ENCODE measurements at regions not wholly inside any gene's neighbourhood (a gene's known extent, or its start where the extent isn't known, plus 50 kb on each side); places are given as distances from the start of the nearest gene placed in this dataset.

DNA sequence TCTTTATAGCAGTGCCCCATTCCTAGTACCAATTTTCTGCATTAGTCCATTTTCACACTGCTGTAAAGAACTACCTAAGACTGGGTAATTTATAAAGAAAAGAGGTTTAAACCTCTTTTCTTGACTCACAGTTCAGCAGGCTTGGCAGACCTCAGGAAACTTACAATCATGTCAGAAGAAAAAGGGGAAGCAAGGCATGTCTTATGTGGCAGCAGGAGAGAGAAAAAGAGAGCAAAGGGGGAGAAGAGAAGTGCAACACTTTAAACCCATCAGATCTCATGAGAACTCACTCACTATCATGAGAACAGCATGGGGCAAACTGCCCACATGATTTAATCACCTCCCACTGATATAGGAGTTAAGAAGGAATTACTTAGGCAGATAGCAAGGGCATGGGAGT, 101.6 kb upstream of the PLEKHG7 start:
- Histone ChIP-seq H3K9me3 (ENCODE audit: low read depth, low read length) (no peaks in the 10 kb centered on the region), H3K27me3 (ENCODE audit: insufficient read depth, low read length) (no peaks in the 10 kb centered on the region), H2AFZ (ENCODE audit: low read length) (no peak overlapping the region), H3K4me1 (ENCODE audit: insufficient read depth, low read length) (peaks cover 40% of the 10 kb centered on the region), H4K20me1 (ENCODE audit: insufficient read depth, low read length) (no peaks in the 10 kb centered on the region), H3K4me2 (ENCODE audit: insufficient read depth, low read length) (no peak overlapping the region), H3K79me2 (ENCODE audit: insufficient read depth, low read length) (no peaks in the 10 kb centered on the region), H3K4me3 (ENCODE audit: insufficient read depth, low read length) (no peak overlapping the region), H3K36me3 (ENCODE audit: insufficient read depth, low read length) (no peaks in the 10 kb centered on the region), H3K27ac (ENCODE audit: low read depth, low read length) (no peak overlapping the region)
- TF ChIP-seq, protein P1, sequence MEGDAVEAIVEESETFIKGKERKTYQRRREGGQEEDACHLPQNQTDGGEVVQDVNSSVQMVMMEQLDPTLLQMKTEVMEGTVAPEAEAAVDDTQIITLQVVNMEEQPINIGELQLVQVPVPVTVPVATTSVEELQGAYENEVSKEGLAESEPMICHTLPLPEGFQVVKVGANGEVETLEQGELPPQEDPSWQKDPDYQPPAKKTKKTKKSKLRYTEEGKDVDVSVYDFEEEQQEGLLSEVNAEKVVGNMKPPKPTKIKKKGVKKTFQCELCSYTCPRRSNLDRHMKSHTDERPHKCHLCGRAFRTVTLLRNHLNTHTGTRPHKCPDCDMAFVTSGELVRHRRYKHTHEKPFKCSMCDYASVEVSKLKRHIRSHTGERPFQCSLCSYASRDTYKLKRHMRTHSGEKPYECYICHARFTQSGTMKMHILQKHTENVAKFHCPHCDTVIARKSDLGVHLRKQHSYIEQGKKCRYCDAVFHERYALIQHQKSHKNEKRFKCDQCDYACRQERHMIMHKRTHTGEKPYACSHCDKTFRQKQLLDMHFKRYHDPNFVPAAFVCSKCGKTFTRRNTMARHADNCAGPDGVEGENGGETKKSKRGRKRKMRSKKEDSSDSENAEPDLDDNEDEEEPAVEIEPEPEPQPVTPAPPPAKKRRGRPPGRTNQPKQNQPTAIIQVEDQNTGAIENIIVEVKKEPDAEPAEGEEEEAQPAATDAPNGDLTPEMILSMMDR (IDR thresholded peaks at IDR 0.05; ENCODE audit: extremely low read depth, low read depth, low read length) = no peak
- no peak for DNase-seq (ENCODE audit: insufficient read length, low spot score, missing footprints)

DNA sequence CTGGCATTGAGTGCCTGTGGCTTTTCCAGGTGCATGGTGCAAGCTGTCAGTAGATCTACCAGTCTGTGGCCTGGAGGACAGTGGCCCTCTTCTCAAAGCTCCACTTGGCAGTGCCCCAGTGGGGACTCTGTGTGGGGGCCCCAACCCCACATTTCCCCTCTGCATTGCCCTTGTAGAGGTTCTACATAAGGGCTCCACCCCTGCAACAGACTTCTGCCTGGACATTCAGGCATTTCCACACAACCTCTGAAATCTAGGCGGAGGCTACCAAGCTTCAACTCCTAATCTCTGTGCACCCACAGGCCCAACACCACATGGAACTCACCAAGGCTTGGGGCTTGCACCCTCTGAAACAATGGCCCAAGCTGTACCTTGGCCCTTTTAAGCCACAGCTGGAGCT, 102.7 kb upstream of the PLEKHG7 start:
- Histone ChIP-seq H3K4me1 (ENCODE audit: insufficient read depth, low read length) (peaks cover 35% of the 10 kb centered on the region), H3K9me3 (ENCODE audit: low read depth, low read length) (no peaks in the 10 kb centered on the region), H3K27me3 (ENCODE audit: insufficient read depth, low read length) (no peaks in the 10 kb centered on the region), H4K20me1 (ENCODE audit: insufficient read depth, low read length) (no peaks in the 10 kb centered on the region), H3K4me3 (ENCODE audit: insufficient read depth, low read length) (no peak overlapping the region), H2AFZ (ENCODE audit: low read length) (no peak overlapping the region), H3K79me2 (ENCODE audit: insufficient read depth, low read length) (no peaks in the 10 kb centered on the region), H3K4me2 (ENCODE audit: insufficient read depth, low read length) (no peak overlapping the region), H3K27ac (ENCODE audit: low read depth, low read length) (no peak overlapping the region), H3K36me3 (ENCODE audit: insufficient read depth, low read length) (no peaks in the 10 kb centered on the region)
- no peak for DNase-seq (ENCODE audit: insufficient read length, low spot score, missing footprints)
- TF ChIP-seq, protein P1 (IDR thresholded peaks at IDR 0.05; ENCODE audit: extremely low read depth, low read depth, low read length) = no peak

DNA sequence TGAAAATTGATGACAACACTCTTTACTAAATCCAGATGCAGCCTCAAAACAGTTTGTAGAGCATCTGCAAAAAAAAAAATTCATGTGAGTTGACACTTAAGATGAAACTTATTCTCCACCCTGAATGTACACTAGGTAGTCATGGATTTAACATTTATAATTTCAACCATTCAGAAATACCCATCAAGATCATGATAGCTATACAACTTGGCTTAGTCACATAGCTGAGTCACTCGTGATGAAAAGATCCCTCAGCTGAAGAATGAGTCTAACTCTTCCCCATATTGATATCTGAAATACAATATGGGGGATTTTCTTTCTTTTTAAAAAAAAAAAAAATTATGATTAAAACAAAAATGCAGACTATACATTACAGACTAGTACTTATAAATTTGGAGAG, 104.8 kb upstream of the PLEKHG7 start:
- TF ChIP-seq, protein P1 (IDR thresholded peaks at IDR 0.05; ENCODE audit: extremely low read depth, low read depth, low read length) = no peak
- H3K9me3 ChIP-seq (ENCODE audit: low read depth, low read length) = no peaks in the 10 kb centered on the region
- peak overlapping the region; percentile 60 for H3K27ac ChIP-seq (ENCODE audit: low read depth, low read length)
- no peaks in the 10 kb centered on the region for H3K27me3 ChIP-seq (ENCODE audit: insufficient read depth, low read length)
- H3K79me2 ChIP-seq (ENCODE audit: insufficient read depth, low read length) = no peaks in the 10 kb centered on the region
- peaks cover 41% of the 10 kb centered on the region for H3K4me1 ChIP-seq (ENCODE audit: insufficient read depth, low read length)
- DNase-seq (ENCODE audit: insufficient read length, low spot score, missing footprints) = peak; percentile 85
- no peaks in the 10 kb centered on the region for H3K36me3 ChIP-seq (ENCODE audit: insufficient read depth, low read length)
- no peak overlapping the region for H3K4me2 ChIP-seq (ENCODE audit: insufficient read depth, low read length)
- no peak overlapping the region for H2AFZ ChIP-seq (ENCODE audit: low read length)
- no peak overlapping the region for H3K4me3 ChIP-seq (ENCODE audit: insufficient read depth, low read length)
- H4K20me1 ChIP-seq (ENCODE audit: insufficient read depth, low read length) = no peaks in the 10 kb centered on the region

DNA sequence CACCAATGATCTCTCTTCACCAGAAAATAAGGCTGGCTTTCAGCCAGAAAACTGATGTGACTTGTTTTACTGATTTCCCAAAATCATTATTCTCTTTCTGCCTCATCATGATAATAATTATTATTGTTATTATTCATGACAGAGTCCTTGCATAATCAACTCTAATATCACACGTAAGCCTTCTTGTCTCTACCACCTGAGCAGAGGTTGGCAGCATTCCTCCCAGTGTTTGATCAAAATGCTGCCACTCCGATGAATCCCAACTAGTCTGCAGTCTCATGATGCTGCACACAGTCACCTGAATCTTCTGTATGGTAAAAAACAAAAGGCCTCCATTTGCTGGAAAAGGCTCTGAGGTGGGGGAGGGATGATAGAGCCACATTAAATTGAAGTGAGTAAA, 105.7 kb upstream of the PLEKHG7 start:
- H3K9me3 ChIP-seq (ENCODE audit: low read depth, low read length) = no peaks in the 10 kb centered on the region
- DNase-seq (ENCODE audit: insufficient read length, low spot score, missing footprints) = no peak
- TF ChIP-seq, protein P1 (IDR thresholded peaks at IDR 0.05; ENCODE audit: extremely low read depth, low read depth, low read length) = no peak
- no peaks in the 10 kb centered on the region for H3K36me3 ChIP-seq (ENCODE audit: insufficient read depth, low read length)
- H4K20me1 ChIP-seq (ENCODE audit: insufficient read depth, low read length) = no peaks in the 10 kb centered on the region
- H3K27ac ChIP-seq (ENCODE audit: low read depth, low read length) = peak overlapping the region; percentile 60
- no peaks in the 10 kb centered on the region for H3K79me2 ChIP-seq (ENCODE audit: insufficient read depth, low read length)
- H2AFZ ChIP-seq (ENCODE audit: low read length) = no peak overlapping the region
- H3K4me1 ChIP-seq (ENCODE audit: insufficient read depth, low read length) = peaks cover 33% of the 10 kb centered on the region
- H3K4me2 ChIP-seq (ENCODE audit: insufficient read depth, low read length) = no peak overlapping the region
- H3K27me3 ChIP-seq (ENCODE audit: insufficient read depth, low read length) = no peaks in the 10 kb centered on the region
- no peak overlapping the region for H3K4me3 ChIP-seq (ENCODE audit: insufficient read depth, low read length)

Data from osteoblast (primary cell).